GM12878 (cell line): ENCODE measurements at regions not wholly inside any gene's neighbourhood (a gene's known extent, or its start where the extent isn't known, plus 50 kb on each side); places are given as distances from the start of the nearest gene placed in this dataset.

Experiments used
- CHD1 ChIP-seq: IDR thresholded peaks from 2 replicates; pipeline ENCODE4 v1.6.1; 2012; ENCODE audit warnings: low read depth, low read length, improper control_type of control experiment
- SMAD5 ChIP-seq: IDR thresholded peaks from 2 replicates; pipeline ENCODE4 v1.6.1; 2016; ENCODE audit warnings: antibody characterized with exemption, low read depth
- SREBF2 ChIP-seq: IDR thresholded peaks from 2 replicates; pipeline ENCODE4 v1.6.1; 2012; ENCODE audit warnings: mild to moderate bottlenecking, low read length
- ZBED1 ChIP-seq: IDR thresholded peaks from 2 replicates; pipeline ENCODE4 v1.6.1; 2016; ENCODE audit warnings: borderline replicate concordance
- TF ChIP-seq, protein P1 (sequence below): fragments of 150-350 bp; IDR thresholded peaks from 2 replicates; pipeline ENCODE4 v1.6.1; 2014; ENCODE audit warnings: mild to moderate bottlenecking, low read depth, low read length
- TF ChIP-seq, protein P2 (sequence below): fragments of 450-650 bp; IDR thresholded peaks from 2 replicates; pipeline ENCODE4 v1.6.1; 2016; ENCODE audit warnings: mild to moderate bottlenecking
- TF ChIP-seq, protein P3 (sequence below): fragments of 450-650 bp; IDR thresholded peaks from 2 replicates; pipeline ENCODE4 v1.6.1; 2014; ENCODE audit warnings: mild to moderate bottlenecking
- TF ChIP-seq, protein P4 (sequence below): fragments of 450-650 bp; formaldehyde crosslinking; IDR thresholded peaks from 2 replicates; pipeline ENCODE4 v1.4.0; 2022; ENCODE audit warnings: mild to moderate bottlenecking, moderate library complexity

DNA sequence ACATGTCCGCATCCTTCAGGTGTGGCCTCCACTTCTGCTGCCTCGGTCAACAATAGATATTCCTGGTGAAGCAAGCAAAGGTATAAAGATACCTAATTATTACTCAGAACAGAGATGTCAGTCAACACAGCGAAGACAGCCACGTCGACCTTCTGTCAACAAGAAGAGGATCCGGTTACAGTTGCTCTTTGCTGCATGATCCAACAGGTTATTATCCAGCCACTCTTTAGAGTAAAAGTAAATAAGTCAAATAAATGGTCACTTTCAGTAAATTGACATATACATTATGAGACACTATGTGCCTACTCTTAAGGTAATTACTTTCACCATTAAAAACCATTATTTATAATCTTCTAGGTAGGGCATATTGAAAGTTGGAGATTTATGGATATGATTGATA, 356.8 kb upstream of the ATP11B start (continued):
- TF ChIP-seq, protein P1, sequence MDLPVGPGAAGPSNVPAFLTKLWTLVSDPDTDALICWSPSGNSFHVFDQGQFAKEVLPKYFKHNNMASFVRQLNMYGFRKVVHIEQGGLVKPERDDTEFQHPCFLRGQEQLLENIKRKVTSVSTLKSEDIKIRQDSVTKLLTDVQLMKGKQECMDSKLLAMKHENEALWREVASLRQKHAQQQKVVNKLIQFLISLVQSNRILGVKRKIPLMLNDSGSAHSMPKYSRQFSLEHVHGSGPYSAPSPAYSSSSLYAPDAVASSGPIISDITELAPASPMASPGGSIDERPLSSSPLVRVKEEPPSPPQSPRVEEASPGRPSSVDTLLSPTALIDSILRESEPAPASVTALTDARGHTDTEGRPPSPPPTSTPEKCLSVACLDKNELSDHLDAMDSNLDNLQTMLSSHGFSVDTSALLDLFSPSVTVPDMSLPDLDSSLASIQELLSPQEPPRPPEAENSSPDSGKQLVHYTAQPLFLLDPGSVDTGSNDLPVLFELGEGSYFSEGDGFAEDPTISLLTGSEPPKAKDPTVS, result no peak
- TF ChIP-seq, protein P2, sequence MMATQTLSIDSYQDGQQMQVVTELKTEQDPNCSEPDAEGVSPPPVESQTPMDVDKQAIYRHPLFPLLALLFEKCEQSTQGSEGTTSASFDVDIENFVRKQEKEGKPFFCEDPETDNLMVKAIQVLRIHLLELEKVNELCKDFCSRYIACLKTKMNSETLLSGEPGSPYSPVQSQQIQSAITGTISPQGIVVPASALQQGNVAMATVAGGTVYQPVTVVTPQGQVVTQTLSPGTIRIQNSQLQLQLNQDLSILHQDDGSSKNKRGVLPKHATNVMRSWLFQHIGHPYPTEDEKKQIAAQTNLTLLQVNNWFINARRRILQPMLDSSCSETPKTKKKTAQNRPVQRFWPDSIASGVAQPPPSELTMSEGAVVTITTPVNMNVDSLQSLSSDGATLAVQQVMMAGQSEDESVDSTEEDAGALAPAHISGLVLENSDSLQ, result no peak
- TF ChIP-seq, protein P3, sequence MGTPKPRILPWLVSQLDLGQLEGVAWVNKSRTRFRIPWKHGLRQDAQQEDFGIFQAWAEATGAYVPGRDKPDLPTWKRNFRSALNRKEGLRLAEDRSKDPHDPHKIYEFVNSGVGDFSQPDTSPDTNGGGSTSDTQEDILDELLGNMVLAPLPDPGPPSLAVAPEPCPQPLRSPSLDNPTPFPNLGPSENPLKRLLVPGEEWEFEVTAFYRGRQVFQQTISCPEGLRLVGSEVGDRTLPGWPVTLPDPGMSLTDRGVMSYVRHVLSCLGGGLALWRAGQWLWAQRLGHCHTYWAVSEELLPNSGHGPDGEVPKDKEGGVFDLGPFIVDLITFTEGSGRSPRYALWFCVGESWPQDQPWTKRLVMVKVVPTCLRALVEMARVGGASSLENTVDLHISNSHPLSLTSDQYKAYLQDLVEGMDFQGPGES, result no peak
- TF ChIP-seq CHD1, result no peak
- TF ChIP-seq SREBF2, result no peak
- TF ChIP-seq ZBED1, result no peak
- TF ChIP-seq, protein P4, sequence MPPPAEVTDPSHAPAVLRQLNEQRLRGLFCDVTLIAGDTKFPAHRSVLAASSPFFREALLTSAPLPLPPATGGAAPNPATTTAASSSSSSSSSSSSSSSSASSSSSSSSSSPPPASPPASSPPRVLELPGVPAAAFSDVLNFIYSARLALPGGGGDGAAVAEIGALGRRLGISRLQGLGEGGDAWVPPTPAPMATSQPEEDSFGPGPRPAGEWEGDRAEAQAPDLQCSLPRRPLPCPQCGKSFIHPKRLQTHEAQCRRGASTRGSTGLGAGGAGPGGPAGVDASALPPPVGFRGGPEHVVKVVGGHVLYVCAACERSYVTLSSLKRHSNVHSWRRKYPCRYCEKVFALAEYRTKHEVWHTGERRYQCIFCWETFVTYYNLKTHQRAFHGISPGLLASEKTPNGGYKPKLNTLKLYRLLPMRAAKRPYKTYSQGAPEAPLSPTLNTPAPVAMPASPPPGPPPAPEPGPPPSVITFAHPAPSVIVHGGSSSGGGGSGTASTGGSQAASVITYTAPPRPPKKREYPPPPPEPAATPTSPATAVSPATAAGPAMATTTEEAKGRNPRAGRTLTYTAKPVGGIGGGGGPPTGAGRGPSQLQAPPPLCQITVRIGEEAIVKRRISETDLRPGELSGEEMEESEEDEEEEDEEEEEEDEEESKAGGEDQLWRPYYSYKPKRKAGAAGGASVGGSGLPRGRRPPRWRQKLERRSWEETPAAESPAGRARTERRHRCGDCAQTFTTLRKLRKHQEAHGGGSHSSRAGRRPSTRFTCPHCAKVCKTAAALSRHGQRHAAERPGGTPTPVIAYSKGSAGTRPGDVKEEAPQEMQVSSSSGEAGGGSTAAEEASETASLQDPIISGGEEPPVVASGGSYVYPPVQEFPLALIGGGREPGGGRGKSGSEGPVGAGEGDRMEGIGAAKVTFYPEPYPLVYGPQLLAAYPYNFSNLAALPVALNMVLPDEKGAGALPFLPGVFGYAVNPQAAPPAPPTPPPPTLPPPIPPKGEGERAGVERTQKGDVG, result no peak
- TF ChIP-seq SMAD5, result no peak
